Stomach smooth muscle (tissue), 2 donors: ENCODE measurements at regions not wholly inside any gene's neighbourhood (a gene's known extent, or its start where the extent isn't known, plus 50 kb on each side); places are given as distances from the start of the nearest gene placed in this dataset.
"Not testable (repeated sequence)": the region's sequence is repeated elsewhere in the genome, so short reads cannot be mapped to it uniquely, and the experiment has no call there.

Source experiments
- H3K27ac ChIP-seq: one replicate; pipeline ENCODE4 v1.7.0; 2013; ENCODE audit warnings: mild to moderate bottlenecking, low read length, inconsistent platforms
- H3K27me3 ChIP-seq, 2 donors: one replicate each; pipeline ENCODE4 v1.7.0; 2013; ENCODE audit warnings: low read length in 2 of 2; ENCODE audit not compliant: insufficient read depth in 2 of 2, control insufficient read depth in 1 of 2
- H3K36me3 ChIP-seq, 2 donors: one replicate each; pipeline ENCODE4 v1.7.0; 2013; ENCODE audit warnings: low read length in 2 of 2; ENCODE audit not compliant: control insufficient read depth in 2 of 2, insufficient read depth in 2 of 2
- H3K4me1 ChIP-seq: one replicate; pipeline ENCODE4 v1.7.0; 2013; ENCODE audit warnings: low read length; ENCODE audit not compliant: control insufficient read depth, insufficient read depth
- H3K4me3 ChIP-seq, 2 donors: one replicate each; pipeline ENCODE4 v1.7.0; 2013; ENCODE audit warnings: low read length in 2 of 2
- H3K9ac ChIP-seq, 2 donors: one replicate each; pipeline ENCODE4 v1.7.0; 2013; ENCODE audit warnings: low read length in 2 of 2, mild to moderate bottlenecking in 1 of 2
- H3K9me3 ChIP-seq, 2 donors: one replicate each; pipeline ENCODE4 v1.7.0; 2013; ENCODE audit warnings: low read length in 2 of 2; ENCODE audit not compliant: control insufficient read depth in 2 of 2
- donor health status: healthy.
- donor health status: Pancreatic carcinoma.

GRCh38 chr1:55304229-55304740, 89.1 kb upstream of the USP24 start:
- no peaks in the 10 kb centered on the region for H3K36me3 ChIP-seq
- H3K27ac ChIP-seq: no peak overlapping the region

DNA sequence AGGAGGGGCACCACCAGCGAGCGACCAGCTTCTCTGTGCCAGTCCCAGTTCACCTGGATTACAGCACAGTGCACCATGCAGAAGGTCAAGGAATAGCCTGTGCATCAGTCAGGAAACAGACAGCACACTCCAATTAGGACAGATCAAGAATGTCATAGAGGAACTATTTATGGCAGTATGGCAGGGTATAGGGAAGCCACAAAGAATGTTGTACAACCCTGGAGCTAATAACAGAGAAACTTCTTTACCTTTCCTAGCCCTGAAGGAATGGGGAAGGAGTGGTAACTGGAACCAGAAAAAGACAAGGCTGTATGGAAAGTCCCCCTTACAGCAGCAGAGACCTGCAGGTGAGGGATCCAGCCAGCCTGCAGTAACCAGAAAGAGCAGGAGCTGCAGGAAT, 87.8 kb upstream of the USP24 start:
- Histone ChIP-seq H3K27me3 (no peaks in the 10 kb centered on the region), H3K9me3 (peaks cover 0 to 3% of the 10 kb centered on the region in 2 donors), H3K27ac (no peak overlapping the region), H3K4me3 (no peak overlapping the region), H3K36me3 (no peaks in the 10 kb centered on the region), H3K9ac (no peak overlapping the region), H3K4me1 (peaks cover 4% of the 10 kb centered on the region)

More at GRCh38 chr1:55304229-55304740, 89.1 kb upstream of the USP24 start:
- Histone ChIP-seq H3K4me3 (no peak overlapping the region), H3K9me3 (no peaks in the 10 kb centered on the region), H3K9ac (no peak overlapping the region), H3K4me1 (peaks cover 4% of the 10 kb centered on the region), H3K27me3 (peaks cover 0 to 2% of the 10 kb centered on the region in 2 donors)

DNA sequence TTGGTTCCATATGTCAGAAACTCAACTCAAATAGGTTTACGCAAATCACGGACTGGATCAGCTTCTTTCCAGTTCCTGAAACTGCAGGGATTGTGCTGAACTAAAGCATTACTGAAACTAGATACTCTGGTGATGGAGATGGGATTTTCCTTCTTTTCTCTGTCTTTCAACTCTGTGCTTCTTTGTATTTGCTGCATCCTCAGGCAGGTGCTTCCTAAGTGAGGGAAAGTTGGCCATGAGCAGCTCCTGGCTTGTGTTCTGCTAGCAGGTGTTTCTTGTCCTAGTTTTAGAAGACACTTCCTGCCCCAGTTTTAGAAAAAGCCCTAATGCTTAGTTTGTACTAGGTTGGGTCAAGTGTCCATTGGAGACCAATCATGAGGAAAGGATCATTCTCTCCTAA, 86.7 kb upstream of the USP24 start:
- Histone ChIP-seq H3K9me3 (peaks cover 0 to 3% of the 10 kb centered on the region in 2 donors), H3K36me3 (no peaks in the 10 kb centered on the region), H3K9ac (no peak overlapping the region), H3K27me3 (no peaks in the 10 kb centered on the region), H3K27ac (no peak overlapping the region), H3K4me1 (peaks cover 4% of the 10 kb centered on the region), H3K4me3 (no peak overlapping the region)

DNA sequence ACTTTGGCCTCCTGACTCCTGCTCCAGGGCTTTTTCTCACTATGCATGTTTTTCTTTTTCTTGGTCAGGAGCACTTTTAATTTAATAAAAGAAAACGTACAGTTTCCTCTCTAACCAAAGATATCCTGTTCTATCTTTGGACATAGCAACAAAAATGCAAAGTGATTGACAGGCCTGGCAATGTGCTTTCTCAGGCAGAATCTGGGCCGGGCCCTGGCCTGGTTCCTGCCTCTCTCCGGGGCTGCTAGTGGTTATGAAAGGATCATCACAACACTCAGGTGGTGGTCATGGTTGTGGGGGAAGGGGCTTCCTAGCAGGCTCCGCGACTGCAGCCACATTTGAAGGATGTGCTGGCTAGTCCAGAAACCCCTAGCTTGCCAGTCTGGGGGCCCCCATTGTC, 85.8 kb upstream of the USP24 start:
- H3K27ac ChIP-seq: no peak overlapping the region
- H3K4me3 ChIP-seq: no peak overlapping the region
- H3K4me1 ChIP-seq: peaks cover 4% of the 10 kb centered on the region
- no peaks in the 10 kb centered on the region for H3K36me3 ChIP-seq
- H3K9me3 ChIP-seq: peaks cover 0 to 3% of the 10 kb centered on the region in 2 donors
- H3K9ac ChIP-seq: no peak overlapping the region
- no peaks in the 10 kb centered on the region for H3K27me3 ChIP-seq

DNA sequence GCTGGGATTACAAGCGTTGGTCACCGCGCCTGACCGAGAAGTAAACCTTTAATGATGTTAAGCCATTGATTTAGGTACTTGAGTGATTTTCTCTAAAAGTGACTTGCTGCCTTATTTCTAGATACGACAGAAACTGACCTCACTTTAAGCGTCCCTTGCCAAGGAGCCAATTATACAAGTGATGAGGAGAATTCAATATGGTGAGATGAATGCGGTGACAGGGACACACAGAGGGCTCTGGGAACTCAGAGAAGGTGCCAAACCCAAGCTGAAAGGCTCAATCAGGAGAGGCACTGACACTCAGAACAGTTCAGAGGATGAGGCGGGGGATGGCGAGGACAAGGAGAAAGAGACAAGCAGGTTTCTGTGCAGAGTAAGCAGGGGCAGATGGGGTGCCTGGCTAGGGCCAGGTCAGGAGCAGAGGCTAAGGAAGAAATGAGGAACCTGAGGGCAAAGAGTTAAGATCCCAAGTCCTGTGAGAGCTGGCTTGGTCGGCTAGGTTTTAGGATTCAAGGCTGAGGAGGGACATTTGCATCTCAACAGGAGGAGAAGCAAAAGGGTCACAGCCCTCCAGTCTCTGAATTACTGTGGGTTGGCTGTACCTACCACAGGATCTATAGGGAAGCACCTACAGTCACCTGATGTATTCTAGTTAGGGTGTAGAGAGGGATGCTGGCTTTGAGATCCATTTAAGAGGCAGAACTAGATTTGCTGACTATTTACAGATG, 83.2 kb upstream of the USP24 start:
- Histone ChIP-seq H3K9me3 (peaks cover 0 to 3% of the 10 kb centered on the region in 2 donors), H3K9ac (no peak overlapping the region), H3K4me3 (no peak overlapping the region), H3K27me3 (no peaks in the 10 kb centered on the region), H3K36me3 (no peaks in the 10 kb centered on the region), H3K27ac (no peak overlapping the region), H3K4me1 (peaks cover 4% of the 10 kb centered on the region)

GRCh38 chr1:55296247-55296646, 81.1 kb upstream of the USP24 start:
- not testable (repeated sequence) for H3K9me3 ChIP-seq, H3K4me3 ChIP-seq, H3K27me3 ChIP-seq, H3K4me1 ChIP-seq, H3K9ac ChIP-seq, H3K27ac ChIP-seq, H3K36me3 ChIP-seq

DNA sequence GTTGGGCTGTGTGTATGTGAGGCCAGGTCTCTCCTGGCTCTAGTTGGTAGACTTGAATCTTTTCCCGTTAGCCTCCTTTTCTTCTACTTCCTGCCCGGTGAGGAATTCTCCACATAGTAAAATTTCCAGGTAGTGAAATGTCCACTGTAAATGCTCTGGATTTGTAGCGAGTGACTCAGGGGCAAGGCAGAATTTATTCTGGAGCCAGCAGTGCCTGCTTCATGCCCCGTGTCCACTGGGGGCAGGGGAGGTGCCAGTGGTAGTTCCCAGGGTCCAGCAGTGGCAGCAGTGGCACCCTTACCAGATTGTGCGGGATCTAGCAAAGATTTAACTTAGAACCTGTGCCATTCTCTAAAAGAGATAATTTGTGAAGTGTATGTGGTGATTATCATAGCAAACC, 74.5 kb upstream of the USP24 start:
- Histone ChIP-seq H3K27me3 (peaks cover 0 to 2% of the 10 kb centered on the region in 2 donors), H3K36me3 (no peaks in the 10 kb centered on the region), H3K27ac (no peak overlapping the region), H3K9ac (no peak overlapping the region), H3K4me3 (no peak overlapping the region), H3K9me3 (no peaks in the 10 kb centered on the region), H3K4me1 (no peaks in the 10 kb centered on the region)

DNA sequence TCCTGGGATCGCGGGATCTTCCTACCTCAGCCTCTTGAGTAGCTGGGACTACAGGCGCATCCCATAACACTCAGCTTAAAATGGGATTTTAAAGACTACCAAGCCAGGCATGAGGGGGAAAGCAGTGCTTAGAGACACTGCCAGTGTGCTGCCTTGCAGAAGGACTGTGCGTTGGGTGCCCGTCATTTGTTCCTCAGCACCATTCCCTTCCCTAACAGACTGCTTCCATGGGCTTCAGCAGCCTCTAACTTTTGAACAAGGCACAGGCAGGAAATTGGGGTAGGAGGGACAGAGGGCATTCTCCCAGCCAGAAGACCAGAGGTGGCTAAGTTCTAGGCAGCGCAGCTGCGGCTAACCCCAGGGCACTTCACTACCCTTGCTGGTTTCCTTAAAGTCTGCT, 73.9 kb upstream of the USP24 start:
- Histone ChIP-seq H3K9ac (no peak overlapping the region), H3K4me1 (no peaks in the 10 kb centered on the region), H3K27me3 (peaks cover 0 to 2% of the 10 kb centered on the region in 2 donors), H3K9me3 (no peaks in the 10 kb centered on the region), H3K27ac (no peak overlapping the region), H3K4me3 (no peak overlapping the region), H3K36me3 (no peaks in the 10 kb centered on the region)

DNA sequence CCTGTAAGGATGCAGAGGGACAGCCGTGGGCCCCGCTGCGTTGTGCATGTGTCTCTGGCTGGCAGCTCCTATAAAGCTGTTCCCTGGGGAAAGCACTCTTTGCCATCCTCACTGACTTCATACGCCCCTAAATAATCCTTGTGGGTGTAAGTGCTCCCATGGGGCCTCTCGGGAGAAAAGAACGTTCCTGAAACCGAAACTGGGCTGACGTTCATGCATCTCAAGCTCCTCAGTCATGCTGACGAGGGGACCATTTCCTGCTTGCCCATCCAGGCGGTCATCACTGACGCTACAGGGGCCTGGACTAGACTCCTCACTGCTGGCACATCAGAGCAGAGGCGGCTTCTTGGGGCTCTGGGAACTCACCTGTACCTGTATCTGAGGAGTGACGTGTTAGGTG, 73.1 kb upstream of the USP24 start:
- Histone ChIP-seq H3K4me3 (no peak overlapping the region), H3K4me1 (no peaks in the 10 kb centered on the region), H3K9ac (no peak overlapping the region), H3K27ac (no peak overlapping the region), H3K36me3 (no peaks in the 10 kb centered on the region), H3K27me3 (peaks cover 0 to 4% of the 10 kb centered on the region in 2 donors), H3K9me3 (no peaks in the 10 kb centered on the region)

GRCh38 chr1:55287723-55288122, 72.6 kb upstream of the USP24 start:
- Histone ChIP-seq H3K9ac (no peak overlapping the region), H3K27me3 (peaks cover 0 to 4% of the 10 kb centered on the region in 2 donors), H3K9me3 (no peaks in the 10 kb centered on the region), H3K4me3 (no peak overlapping the region), H3K4me1 (no peaks in the 10 kb centered on the region), H3K27ac (no peak overlapping the region), H3K36me3 (no peaks in the 10 kb centered on the region)

DNA sequence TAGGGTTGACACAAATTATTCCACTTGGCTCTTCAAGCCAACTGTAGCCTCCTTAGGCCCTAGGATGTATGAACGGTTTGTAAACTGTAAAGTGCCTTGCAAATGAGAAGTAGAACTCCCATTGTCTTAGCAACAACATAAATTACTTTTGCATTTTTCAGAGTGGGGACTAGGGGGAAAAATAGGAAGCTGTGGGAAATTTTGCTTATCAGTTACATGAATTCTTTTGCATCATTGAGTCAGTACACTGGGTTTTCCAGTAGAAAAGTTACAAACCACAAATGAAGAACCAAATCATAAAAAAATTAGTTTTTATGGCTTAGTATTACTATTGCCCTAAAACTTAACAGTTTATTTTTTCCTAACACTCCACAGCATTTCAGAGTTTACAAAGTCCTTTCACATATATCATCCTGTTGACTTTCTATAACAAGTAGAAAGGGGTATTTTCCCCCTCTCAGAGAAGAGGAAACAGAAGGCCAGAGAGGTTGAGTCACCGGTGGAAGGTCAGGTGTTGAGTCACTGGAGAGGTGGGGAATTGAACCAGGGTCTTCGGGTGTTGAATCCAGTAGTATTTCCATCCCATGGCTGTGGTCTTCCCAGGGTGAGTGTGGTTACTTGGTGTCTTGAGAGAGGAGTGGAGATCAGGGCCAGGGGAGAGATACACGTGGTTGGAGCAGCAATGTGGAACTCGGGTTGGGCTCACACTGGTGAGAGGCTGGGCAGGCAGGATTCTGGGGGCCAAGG, 71.9 kb upstream of the USP24 start:
- Histone ChIP-seq H3K27ac (no peak overlapping the region), H3K4me3 (no peak overlapping the region), H3K4me1 (no peaks in the 10 kb centered on the region), H3K27me3 (peaks cover 0 to 4% of the 10 kb centered on the region in 2 donors), H3K9ac (no peak overlapping the region), H3K9me3 (no peaks in the 10 kb centered on the region), H3K36me3 (no peaks in the 10 kb centered on the region)
